ENCODE measurements at regions not wholly inside any gene's neighbourhood (a gene's known extent, or its start where the extent isn't known, plus 50 kb on each side); places are given as distances from the start of the nearest gene placed in this dataset.

DNA sequence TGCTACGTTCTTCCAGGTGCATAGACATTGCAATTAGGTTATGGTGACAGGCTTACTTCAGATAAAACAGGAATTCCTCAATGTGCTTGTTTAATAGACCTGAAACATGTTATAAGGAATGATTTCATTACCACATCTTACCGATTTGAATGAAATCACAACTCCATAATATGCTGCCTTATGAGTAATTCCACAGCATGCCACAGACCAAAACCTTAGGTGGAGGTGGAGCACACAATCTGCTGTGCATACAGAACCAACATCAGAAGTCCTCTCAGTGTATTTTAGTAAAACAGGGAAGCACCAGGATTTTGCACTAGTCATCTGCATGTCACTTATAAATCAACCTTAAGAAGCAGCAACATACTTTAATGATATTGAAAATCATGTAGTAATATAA is 148.9 kb upstream of the TSHZ2 start:
- FAIRE-seq = no peak
- 76 to 86% (median 86%) methylated on average over 2 of the region's 2 CpGs for WGBS, 3 donors

GRCh38 chr20:52820641-52821292 is 151.4 kb upstream of the TSHZ2 start:
- DNase-seq (no peak), FAIRE-seq (no peak)
- no peaks in the 10 kb centered on the region for H3K9me3 ChIP-seq (ENCODE audit: control insufficient read depth in 2 of 2, insufficient read depth in 1 of 2, low read depth in 1 of 2, low read length in 1 of 2)
- H3K27ac ChIP-seq (ENCODE audit: low read depth in 1 of 3, low read length in 2 of 3) = no peak overlapping the region
- no peak overlapping the region for H3K4me3 ChIP-seq (ENCODE audit: low read depth in 1 of 3, low read length in 3 of 3)
- H3K27me3 ChIP-seq (ENCODE audit: control insufficient read depth in 3 of 3, insufficient read depth in 3 of 3, low read length in 3 of 3) = no peaks in the 10 kb centered on the region
- no peaks in the 10 kb centered on the region for H3K36me3 ChIP-seq (ENCODE audit: control insufficient read depth in 3 of 3, insufficient read depth in 2 of 3, low read depth in 1 of 3, low read length in 3 of 3)
- WGBS, 3 donors = 93 to 94% (median 93%) methylated on average over 9 of the region's 9 CpGs
- H3K4me1 ChIP-seq (ENCODE audit: control insufficient read depth in 3 of 3, insufficient read depth in 2 of 3, low read depth in 1 of 3, low read length in 2 of 3) = no peaks in the 10 kb centered on the region

More for the DNA sequence above, 148.9 kb upstream of the TSHZ2 start:
- Histone ChIP-seq H3K4me1 (ENCODE audit: control insufficient read depth in 3 of 3, insufficient read depth in 2 of 3, low read depth in 1 of 3, low read length in 2 of 3) (no peaks in the 10 kb centered on the region), H3K36me3 (ENCODE audit: control insufficient read depth in 3 of 3, insufficient read depth in 2 of 3, low read depth in 1 of 3, low read length in 3 of 3) (no peaks in the 10 kb centered on the region), H3K4me3 (ENCODE audit: low read depth in 1 of 3, low read length in 3 of 3) (no peak overlapping the region), H3K27me3 (ENCODE audit: control insufficient read depth in 3 of 3, insufficient read depth in 3 of 3, low read length in 3 of 3) (no peaks in the 10 kb centered on the region), H3K9me3 (ENCODE audit: control insufficient read depth in 2 of 2, insufficient read depth in 1 of 2, low read depth in 1 of 2, low read length in 1 of 2) (peaks cover 0 to 8% of the 10 kb centered on the region in 2 donors), H3K27ac (ENCODE audit: low read depth in 1 of 3, low read length in 2 of 3) (no peak overlapping the region)
- DNase-seq = no peak

GRCh38 chr20:52818491-52818890 is 153.7 kb upstream of the TSHZ2 start:
- no peaks in the 10 kb centered on the region for H3K27me3 ChIP-seq (ENCODE audit: control insufficient read depth in 3 of 3, insufficient read depth in 3 of 3, low read length in 3 of 3)

GRCh38 chr20:52817981-52818380 is 154.2 kb upstream of the TSHZ2 start:
- FAIRE-seq (no peak), DNase-seq (no peak)
- Histone ChIP-seq H3K36me3 (ENCODE audit: control insufficient read depth in 3 of 3, insufficient read depth in 2 of 3, low read depth in 1 of 3, low read length in 3 of 3) (no peaks in the 10 kb centered on the region), H3K4me3 (ENCODE audit: low read depth in 1 of 3, low read length in 3 of 3) (no peak overlapping the region), H3K27me3 (ENCODE audit: control insufficient read depth in 3 of 3, insufficient read depth in 3 of 3, low read length in 3 of 3) (no peaks in the 10 kb centered on the region), H3K4me1 (ENCODE audit: control insufficient read depth in 3 of 3, insufficient read depth in 2 of 3, low read depth in 1 of 3, low read length in 2 of 3) (no peaks in the 10 kb centered on the region), H3K9me3 (ENCODE audit: control insufficient read depth in 2 of 2, insufficient read depth in 1 of 2, low read depth in 1 of 2, low read length in 1 of 2) (no peaks in the 10 kb centered on the region), H3K27ac (ENCODE audit: low read depth in 1 of 3, low read length in 2 of 3) (no peak overlapping the region)
- 91 to 93% (median 91%) methylated on average over 3 of the region's 3 CpGs for WGBS, 3 donors

More at GRCh38 chr20:52818491-52818890, 153.7 kb upstream of the TSHZ2 start:
- H3K4me1 ChIP-seq (ENCODE audit: control insufficient read depth in 3 of 3, insufficient read depth in 2 of 3, low read depth in 1 of 3, low read length in 2 of 3) = no peaks in the 10 kb centered on the region
- H3K36me3 ChIP-seq (ENCODE audit: control insufficient read depth in 3 of 3, insufficient read depth in 2 of 3, low read depth in 1 of 3, low read length in 3 of 3) = no peaks in the 10 kb centered on the region
- FAIRE-seq (no peak), DNase-seq (no peak)
- no peak overlapping the region for H3K4me3 ChIP-seq (ENCODE audit: low read depth in 1 of 3, low read length in 3 of 3)
- H3K9me3 ChIP-seq (ENCODE audit: control insufficient read depth in 2 of 2, insufficient read depth in 1 of 2, low read depth in 1 of 2, low read length in 1 of 2) = no peaks in the 10 kb centered on the region
- WGBS, 3 donors = 86 to 89% (median 88%) methylated on average over 5 of the region's 5 CpGs
- H3K27ac ChIP-seq (ENCODE audit: low read depth in 1 of 3, low read length in 2 of 3) = no peak overlapping the region

- FAIRE-seq = no peak
Measured at GRCh38 chr20:52817511-52817910, 154.6 kb upstream of the TSHZ2 start.

GRCh38 chr20:52814371-52814770 is 157.8 kb upstream of the TSHZ2 start:
- Histone ChIP-seq H3K9me3 (ENCODE audit: control insufficient read depth in 2 of 2, insufficient read depth in 1 of 2, low read depth in 1 of 2, low read length in 1 of 2) (no peaks in the 10 kb centered on the region), H3K27ac (ENCODE audit: low read depth in 1 of 3, low read length in 2 of 3) (no peak overlapping the region), H3K36me3 (ENCODE audit: control insufficient read depth in 3 of 3, insufficient read depth in 2 of 3, low read depth in 1 of 3, low read length in 3 of 3) (no peaks in the 10 kb centered on the region), H3K4me1 (ENCODE audit: control insufficient read depth in 3 of 3, insufficient read depth in 2 of 3, low read depth in 1 of 3, low read length in 2 of 3) (no peaks in the 10 kb centered on the region), H3K4me3 (ENCODE audit: low read depth in 1 of 3, low read length in 3 of 3) (no peak overlapping the region), H3K27me3 (ENCODE audit: control insufficient read depth in 3 of 3, insufficient read depth in 3 of 3, low read length in 3 of 3) (no peaks in the 10 kb centered on the region)
- DNase-seq (no peak), FAIRE-seq (no peak)
- WGBS, 3 donors = 75 to 83% (median 80%) methylated on average over 2 of the region's 2 CpGs

More at GRCh38 chr20:52817511-52817910, 154.6 kb upstream of the TSHZ2 start:
- H3K27ac ChIP-seq (ENCODE audit: low read depth in 1 of 3, low read length in 2 of 3) = no peak overlapping the region
- H3K9me3 ChIP-seq (ENCODE audit: control insufficient read depth in 2 of 2, insufficient read depth in 1 of 2, low read depth in 1 of 2, low read length in 1 of 2) = no peaks in the 10 kb centered on the region
- no peak for DNase-seq
- no peaks in the 10 kb centered on the region for H3K36me3 ChIP-seq (ENCODE audit: control insufficient read depth in 3 of 3, insufficient read depth in 2 of 3, low read depth in 1 of 3, low read length in 3 of 3)
- H3K4me3 ChIP-seq (ENCODE audit: low read depth in 1 of 3, low read length in 3 of 3) = no peak overlapping the region
- WGBS, 3 donors = 83 to 84% (median 84%) methylated on average over 1 of the region's 1 CpG
- H3K4me1 ChIP-seq (ENCODE audit: control insufficient read depth in 3 of 3, insufficient read depth in 2 of 3, low read depth in 1 of 3, low read length in 2 of 3) = no peaks in the 10 kb centered on the region
- no peaks in the 10 kb centered on the region for H3K27me3 ChIP-seq (ENCODE audit: control insufficient read depth in 3 of 3, insufficient read depth in 3 of 3, low read length in 3 of 3)

GRCh38 chr20:52812231-52812847 is 159.8 kb upstream of the TSHZ2 start:
- no peak for FAIRE-seq
- H3K4me1 ChIP-seq (ENCODE audit: control insufficient read depth in 3 of 3, insufficient read depth in 2 of 3, low read depth in 1 of 3, low read length in 2 of 3) = no peaks in the 10 kb centered on the region
- H3K4me3 ChIP-seq (ENCODE audit: low read depth in 1 of 3, low read length in 3 of 3) = no peak overlapping the region
- H3K36me3 ChIP-seq (ENCODE audit: control insufficient read depth in 3 of 3, insufficient read depth in 2 of 3, low read depth in 1 of 3, low read length in 3 of 3) = no peaks in the 10 kb centered on the region
- no peaks in the 10 kb centered on the region for H3K27me3 ChIP-seq (ENCODE audit: control insufficient read depth in 3 of 3, insufficient read depth in 3 of 3, low read length in 3 of 3)
- no peak overlapping the region for H3K27ac ChIP-seq (ENCODE audit: low read depth in 1 of 3, low read length in 2 of 3)
- no peak for DNase-seq
- 83 to 87% (median 83%) methylated on average over 4 of the region's 4 CpGs for WGBS, 3 donors
- no peaks in the 10 kb centered on the region for H3K9me3 ChIP-seq (ENCODE audit: control insufficient read depth in 2 of 2, insufficient read depth in 1 of 2, low read depth in 1 of 2, low read length in 1 of 2)

GRCh38 chr20:52809003-52809402 is 163.2 kb upstream of the TSHZ2 start:
- H3K4me3 ChIP-seq (ENCODE audit: low read depth in 1 of 3, low read length in 3 of 3) = no peak overlapping the region
- DNase-seq (no peak), FAIRE-seq (no peak)
- no peaks in the 10 kb centered on the region for H3K9me3 ChIP-seq (ENCODE audit: control insufficient read depth in 2 of 2, insufficient read depth in 1 of 2, low read depth in 1 of 2, low read length in 1 of 2)
- H3K27me3 ChIP-seq (ENCODE audit: control insufficient read depth in 3 of 3, insufficient read depth in 3 of 3, low read length in 3 of 3) = no peaks in the 10 kb centered on the region
- H3K27ac ChIP-seq (ENCODE audit: low read depth in 1 of 3, low read length in 2 of 3) = no peak overlapping the region
- 53 to 71% (median 58%) methylated on average over 5 of the region's 5 CpGs for WGBS, 3 donors
- H3K36me3 ChIP-seq (ENCODE audit: control insufficient read depth in 3 of 3, insufficient read depth in 2 of 3, low read depth in 1 of 3, low read length in 3 of 3) = no peaks in the 10 kb centered on the region
- no peaks in the 10 kb centered on the region for H3K4me1 ChIP-seq (ENCODE audit: control insufficient read depth in 3 of 3, insufficient read depth in 2 of 3, low read depth in 1 of 3, low read length in 2 of 3)

DNA sequence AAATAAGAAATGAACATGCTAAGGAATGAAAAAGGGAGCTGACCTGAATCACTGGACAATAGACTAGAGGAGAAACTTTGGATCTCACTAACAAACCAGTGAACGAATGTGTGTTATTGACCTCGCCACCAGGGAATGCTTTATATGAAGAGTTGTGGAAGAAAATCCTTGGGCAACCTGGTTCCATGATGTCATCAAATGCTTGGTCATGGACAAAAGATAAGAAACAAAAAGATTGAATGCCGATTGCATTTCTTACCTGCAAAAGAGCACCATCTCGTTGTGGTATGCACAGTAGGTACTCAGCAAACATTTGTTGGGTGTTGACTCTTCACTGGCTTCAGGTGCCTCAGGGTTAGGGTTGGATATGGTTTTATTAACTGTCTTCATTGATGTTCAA is 165.2 kb upstream of the TSHZ2 start:
- H3K27ac ChIP-seq (ENCODE audit: low read depth in 1 of 3, low read length in 2 of 3) = no peak overlapping the region
- H3K9me3 ChIP-seq (ENCODE audit: control insufficient read depth in 2 of 2, insufficient read depth in 1 of 2, low read depth in 1 of 2, low read length in 1 of 2) = no peaks in the 10 kb centered on the region
- no peaks in the 10 kb centered on the region for H3K4me1 ChIP-seq (ENCODE audit: control insufficient read depth in 3 of 3, insufficient read depth in 2 of 3, low read depth in 1 of 3, low read length in 2 of 3)
- FAIRE-seq (no peak), DNase-seq (no peak)
- H3K27me3 ChIP-seq (ENCODE audit: control insufficient read depth in 3 of 3, insufficient read depth in 3 of 3, low read length in 3 of 3) = no peaks in the 10 kb centered on the region
- no peak overlapping the region for H3K4me3 ChIP-seq (ENCODE audit: low read depth in 1 of 3, low read length in 3 of 3)
- no peaks in the 10 kb centered on the region for H3K36me3 ChIP-seq (ENCODE audit: control insufficient read depth in 3 of 3, insufficient read depth in 2 of 3, low read depth in 1 of 3, low read length in 3 of 3)
- 67 to 84% (median 80%) methylated on average over 4 of the region's 4 CpGs for WGBS, 3 donors
